ENCODE measurements at regions not wholly inside any gene's neighbourhood (a gene's known extent, or its start where the extent isn't known, plus 50 kb on each side); places are given as distances from the start of the nearest gene placed in this dataset.

GRCh38 chr3:194984622-194985021 is 286.3 kb downstream of the XXYLT1 start:
- dilution Hi-C loops (cut with HindIII; ENCODE audit: low sequenced_read_pairs, unreplicated experiment) (no loop called here), in situ Hi-C loops (cut with MboI; ENCODE audit: low sequenced_read_pairs) (no loop called here), intact Hi-C loops (cut with micrococcal nuclease) (no loop called here)
- H3K56ac ChIP-seq (ENCODE audit: extremely low read depth, insufficient read depth, low read length), result no peak overlapping the region
- no CpG with 5 or more reads among the region's 9 CpGs for WGBS, 2 experiments (ENCODE audit: extremely low coverage in 2 of 2, insufficient read length in 1 of 2)
- BruUV-seq (replicated peaks), result no TSS peak
- H2BK15ac ChIP-seq (ENCODE audit: low read depth, low read length), result no peak overlapping the region
- H3K4ac ChIP-seq (ENCODE audit: low read depth, low read length), result no peak overlapping the region
- H2AK9ac ChIP-seq (replicated peaks; ENCODE audit: low read depth, low read length, poor library complexity), result no peak overlapping the region
- no peak for TF ChIP-seq FOS (IDR thresholded peaks at IDR 0.05; ENCODE audit: low read depth, low read length)
- H3K23ac ChIP-seq (ENCODE audit: low read depth, low read length), result no peak overlapping the region
- H3K18ac ChIP-seq (ENCODE audit: low read depth, low read length), result no peak overlapping the region
- no peaks in the 10 kb centered on the region for H3K9me1 ChIP-seq (ENCODE audit: insufficient read depth, low read length)
- ATAC-seq (ENCODE audit: low read depth) (no peak), DNase-seq (no peak)
- no peak overlapping the region for H3K27ac ChIP-seq (ENCODE audit: insufficient read depth, low read length)
- H3K9me3 ChIP-seq (ENCODE audit: control insufficient read depth, insufficient read depth, low read length), result peaks cover 3% of the 10 kb centered on the region; the same call in 1 of the 2 replicates
- H2BK120ac ChIP-seq (ENCODE audit: low read depth, low read length), result no peak overlapping the region
- POLR2A ChIA-PET (ENCODE audit: unreplicated experiment), result no interaction called here
- no peaks in the 10 kb centered on the region for H4K20me1 ChIP-seq (ENCODE audit: insufficient read depth, low read length)
- H3K4me1 ChIP-seq (ENCODE audit: control insufficient read depth, insufficient read depth, low read length), result no peaks in the 10 kb centered on the region
- no peak overlapping the region for H2BK5ac ChIP-seq (ENCODE audit: low read depth, low read length, poor library complexity, severe bottlenecking)
- H4K8ac ChIP-seq (ENCODE audit: low read depth in 2 of 2, low read length in 2 of 2), result no peak overlapping the region; a peak in 1 of 4 replicates
- H3K4me2 ChIP-seq (ENCODE audit: low read depth, low read length), result no peak overlapping the region
- no peaks in the 10 kb centered on the region for H3K36me3 ChIP-seq (ENCODE audit: control insufficient read depth, insufficient read depth, low read length)
- H2AK5ac ChIP-seq (ENCODE audit: low read depth, low read length), result no peak overlapping the region
- H3K9ac ChIP-seq (ENCODE audit: low read depth, low read length), result no peak overlapping the region
- CTCF ChIA-PET, result interaction anchor here (1.4 kb wide), 1 partner anchor 205 kb away, joined by 4 read pairs; no protein-coding TSS in a partner anchor
- H4K91ac ChIP-seq (ENCODE audit: insufficient read depth, low read depth, low read length), result no peak overlapping the region
- H2AFZ ChIP-seq (replicated peaks; ENCODE audit: low read length, poor library complexity), result peak overlapping the region; percentile 79
- peaks cover 22% of the 10 kb centered on the region for H3K27me3 ChIP-seq (ENCODE audit: control insufficient read depth, insufficient read depth, low read length)
- no peaks in the 10 kb centered on the region for H3K79me1 ChIP-seq (ENCODE audit: low read depth in 1 of 2, low read length in 2 of 2)
- H3K4me3 ChIP-seq (ENCODE audit: insufficient read depth, low read depth, low read length), result no peak overlapping the region
- H2BK20ac ChIP-seq (ENCODE audit: low read depth, low read length), result no peak overlapping the region
- H3K14ac ChIP-seq (replicated peaks; ENCODE audit: low read depth, low read length), result no peak overlapping the region
- no peak overlapping the region; the same call in 1 of the 2 replicates for H4K5ac ChIP-seq (ENCODE audit: low read depth, low read length)

Measured in IMR-90 (cell line).